ENCODE measurements at regions not wholly inside any gene's neighbourhood (a gene's known extent, or its start where the extent isn't known, plus 50 kb on each side); places are given as distances from the start of the nearest gene placed in this dataset.
"Not testable (repeated sequence)": the region's sequence is repeated elsewhere in the genome, so short reads cannot be mapped to it uniquely, and the experiment has no call there.

DNA sequence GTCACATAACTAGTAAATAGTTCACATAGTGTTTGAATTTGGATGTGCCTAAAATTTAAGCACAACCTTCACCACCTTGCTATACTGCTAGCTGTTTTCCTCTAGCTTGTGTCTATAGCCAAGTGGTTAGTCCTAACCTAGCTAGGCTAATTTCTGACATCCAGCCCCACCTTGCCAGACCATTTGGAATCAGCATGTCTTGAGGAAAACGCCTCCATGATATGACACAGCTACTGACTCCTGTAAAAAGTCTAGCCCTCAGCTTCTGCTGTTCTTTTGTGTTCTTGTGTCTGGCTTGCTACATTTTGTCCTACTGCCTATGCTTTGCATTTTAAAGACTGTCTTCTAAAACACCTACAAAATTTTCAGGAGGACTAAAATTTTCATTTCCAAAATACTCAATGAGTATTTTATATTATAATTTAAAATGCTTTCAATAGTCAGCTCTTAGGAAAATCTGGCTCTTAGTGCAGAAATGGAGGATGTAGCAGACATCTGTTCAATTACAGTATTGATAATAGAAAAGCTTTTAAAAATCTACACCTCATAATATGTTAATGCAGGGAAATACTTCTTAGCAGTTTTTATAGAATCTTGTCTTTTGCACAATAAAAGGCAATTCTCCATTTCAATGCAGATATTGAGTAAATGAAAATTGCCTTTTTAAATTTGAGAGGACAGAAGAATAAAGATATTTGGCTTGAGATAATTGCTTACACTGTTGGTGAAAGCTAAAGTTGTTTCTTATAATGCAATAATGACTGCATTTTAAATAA lies 160.8 kb upstream of the APP start:
- no peak for DNase-seq (ENCODE audit: low read depth in 4 of 4, low spot score in 3 of 4)

DNA sequence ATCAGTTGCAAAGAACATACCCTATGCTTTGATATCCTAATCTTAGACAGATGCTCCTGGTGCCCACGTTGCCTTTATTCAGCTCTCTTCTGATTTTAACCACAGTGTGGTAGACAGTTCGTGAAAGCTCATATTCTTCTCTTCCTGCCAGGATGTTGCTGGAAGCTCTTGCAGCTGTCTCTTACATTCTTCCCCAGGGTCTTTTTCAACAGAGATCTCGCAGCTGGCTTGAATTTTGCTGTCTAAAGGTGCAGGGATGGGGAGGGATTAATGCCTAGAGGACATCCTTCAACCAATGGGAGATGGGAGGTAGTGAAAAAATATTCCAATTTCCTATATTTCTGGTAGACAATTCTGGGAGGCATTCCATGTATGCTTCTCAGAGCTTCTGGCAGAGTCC lies 150.0 kb upstream of the APP start:
- DNase-seq (ENCODE audit: low read depth in 4 of 4, low spot score in 3 of 4), result no peak

GRCh38 chr21:26307640-26308039 lies 137.1 kb upstream of the APP start:
- DNase-seq (ENCODE audit: low read depth in 4 of 4, low spot score in 3 of 4), result no peak

- DNase-seq (ENCODE audit: low read depth in 4 of 4, low spot score in 3 of 4), result no peak
Observed at GRCh38 chr21:26297851-26298250, 127.3 kb upstream of the APP start.

DNA sequence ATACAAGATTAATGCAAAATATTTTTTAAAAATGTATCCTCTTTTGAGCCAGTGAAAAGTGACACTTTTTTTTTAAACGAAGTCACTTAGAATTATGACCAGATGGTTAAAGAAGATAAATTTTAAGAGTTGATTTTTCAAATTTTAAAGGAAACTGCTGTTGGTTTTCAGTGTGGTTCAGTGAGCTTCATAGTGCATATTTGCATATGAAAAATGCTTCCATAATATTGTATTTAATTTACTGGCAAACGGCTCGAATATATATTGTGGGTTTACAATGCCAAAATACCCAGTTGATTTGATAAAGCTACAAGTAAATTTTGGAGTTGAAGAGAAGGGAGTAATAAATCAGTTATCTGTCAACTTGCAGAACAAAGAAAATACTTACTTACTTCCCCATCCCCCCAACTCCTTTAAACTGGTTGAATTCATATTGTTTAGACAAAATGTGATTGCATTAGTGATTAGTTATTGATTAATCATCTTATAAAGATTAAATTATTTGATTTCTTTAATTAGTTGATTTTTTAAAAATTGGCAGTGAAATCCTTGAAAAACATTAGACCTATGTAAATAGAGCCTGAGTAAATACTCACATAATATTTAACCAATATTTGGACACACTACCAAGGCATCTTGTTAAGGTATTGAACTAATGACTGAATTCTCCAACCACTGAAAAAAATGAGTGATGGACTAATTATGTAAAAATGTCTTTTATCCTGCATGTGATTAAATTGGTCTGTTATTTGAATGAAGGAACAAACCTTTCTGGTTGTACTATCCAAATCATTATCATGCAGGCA lies 122.8 kb upstream of the APP start:
- no peak for DNase-seq (ENCODE audit: low read depth in 4 of 4, low spot score in 3 of 4)

GRCh38 chr21:26288026-26288425 lies 117.5 kb upstream of the APP start:
- no peak for DNase-seq (ENCODE audit: low read depth in 4 of 4, low spot score in 3 of 4)

- DNase-seq (ENCODE audit: low read depth in 4 of 4, low spot score in 3 of 4), result no peak
Observed at GRCh38 chr21:26284531-26284930, 114.0 kb upstream of the APP start.

GRCh38 chr21:26282058-26282457 lies 111.5 kb upstream of the APP start:
- no peak for DNase-seq (ENCODE audit: low read depth in 4 of 4, low spot score in 3 of 4)

DNA sequence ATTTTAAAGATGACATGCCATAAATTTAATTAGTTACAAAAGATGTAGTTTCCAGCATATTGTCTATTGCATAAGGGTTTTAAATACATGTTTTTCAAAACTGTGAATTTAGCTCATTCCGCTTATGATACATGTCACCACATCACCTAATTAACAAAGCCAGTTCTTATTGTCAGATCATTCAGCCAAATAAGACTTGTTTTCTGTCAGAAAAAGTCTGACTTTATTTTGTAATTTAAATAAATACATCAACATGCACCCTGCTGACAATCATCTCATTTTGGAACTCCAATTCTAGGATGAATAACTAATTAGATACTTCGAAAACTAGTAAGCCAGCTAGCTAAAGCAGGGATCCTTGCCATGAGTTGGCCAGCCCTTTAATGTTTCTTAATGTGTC lies 110.9 kb upstream of the APP start:
- no peak for DNase-seq (ENCODE audit: low read depth in 4 of 4, low spot score in 3 of 4)

- DNase-seq (ENCODE audit: low read depth in 4 of 4, low spot score in 3 of 4), result peak in 2 of 4 donors; percentile 1 to 19
Observed at GRCh38 chr21:26280775-26281174, 110.2 kb upstream of the APP start.

DNA sequence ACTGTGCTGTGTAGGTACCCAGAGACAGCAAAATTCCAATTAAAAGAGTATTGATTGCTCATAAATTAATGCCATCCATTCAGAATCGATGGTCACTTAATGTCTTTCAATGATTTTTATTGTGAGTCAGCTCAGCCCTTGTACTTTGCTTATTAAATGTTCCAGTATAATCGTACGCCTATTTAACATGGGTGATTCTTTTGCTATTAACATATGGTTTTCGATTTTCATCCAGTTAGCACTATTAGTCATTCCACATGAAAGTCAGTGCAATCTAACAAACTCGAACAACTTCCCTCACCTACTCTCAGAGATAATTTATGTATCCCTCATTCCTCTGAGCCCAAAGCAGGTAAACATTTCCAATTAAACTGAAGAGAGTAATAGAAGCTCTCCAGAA lies 109.6 kb upstream of the APP start:
- no peak for DNase-seq (ENCODE audit: low read depth in 4 of 4, low spot score in 3 of 4)

DNA sequence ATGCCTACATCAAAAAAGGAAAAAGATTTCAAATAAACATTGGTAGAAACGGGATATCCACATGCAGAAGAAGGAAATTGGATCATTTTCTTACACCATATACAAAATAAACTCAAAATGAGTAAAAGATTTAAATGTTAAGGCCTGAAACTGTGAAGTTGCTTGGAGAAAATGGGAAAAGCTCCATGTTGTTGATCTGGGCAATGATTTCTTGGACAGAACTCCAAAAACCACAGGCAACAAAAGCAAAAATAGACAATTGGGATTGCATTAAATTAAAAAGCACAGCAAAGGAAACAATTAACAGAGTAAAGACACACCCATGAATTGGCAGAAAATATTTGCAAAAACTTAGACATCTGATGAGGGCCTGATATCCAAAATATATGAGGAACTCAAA lies 105.2 kb upstream of the APP start:
- no peak for DNase-seq (ENCODE audit: low read depth in 4 of 4, low spot score in 3 of 4)

- DNase-seq (ENCODE audit: low read depth in 4 of 4, low spot score in 3 of 4), result peak in 1 of 4 donors; percentile 1
Observed at GRCh38 chr21:26273686-26274313, 103.2 kb upstream of the APP start.

DNA sequence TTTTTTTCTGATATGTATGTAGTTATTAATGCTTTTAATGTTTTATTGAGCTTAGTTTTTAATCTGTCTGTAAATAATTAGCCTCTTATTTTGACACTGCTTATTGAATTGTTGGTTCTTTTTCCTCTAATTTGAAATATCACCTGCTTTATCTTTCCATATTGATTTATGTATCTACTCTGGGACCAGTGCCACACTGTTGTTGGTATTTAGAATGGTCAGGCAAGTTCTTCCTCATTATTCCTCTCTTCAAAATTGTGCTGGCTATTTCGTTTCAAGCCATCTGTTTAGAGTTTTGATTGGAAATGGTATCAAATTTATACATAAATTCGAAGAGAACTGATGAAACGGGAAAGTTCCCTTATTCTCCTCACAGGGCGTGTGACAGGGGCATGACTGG lies 96.8 kb upstream of the APP start:
- no peak for DNase-seq (ENCODE audit: low read depth in 4 of 4, low spot score in 3 of 4)

- DNase-seq (ENCODE audit: low read depth in 4 of 4, low spot score in 3 of 4), result no peak
Observed at GRCh38 chr21:26246073-26246472, 75.5 kb upstream of the APP start.

- no peak for DNase-seq (ENCODE audit: low read depth in 4 of 4, low spot score in 3 of 4)
Observed at GRCh38 chr21:26245428-26245827, 74.9 kb upstream of the APP start.

- no peak for DNase-seq (ENCODE audit: low read depth in 4 of 4, low spot score in 3 of 4)
Observed at GRCh38 chr21:26238646-26239045, 68.1 kb upstream of the APP start.

GRCh38 chr21:26236281-26236680 lies 65.7 kb upstream of the APP start:
- no peak for DNase-seq (ENCODE audit: low read depth in 4 of 4, low spot score in 3 of 4)

DNA sequence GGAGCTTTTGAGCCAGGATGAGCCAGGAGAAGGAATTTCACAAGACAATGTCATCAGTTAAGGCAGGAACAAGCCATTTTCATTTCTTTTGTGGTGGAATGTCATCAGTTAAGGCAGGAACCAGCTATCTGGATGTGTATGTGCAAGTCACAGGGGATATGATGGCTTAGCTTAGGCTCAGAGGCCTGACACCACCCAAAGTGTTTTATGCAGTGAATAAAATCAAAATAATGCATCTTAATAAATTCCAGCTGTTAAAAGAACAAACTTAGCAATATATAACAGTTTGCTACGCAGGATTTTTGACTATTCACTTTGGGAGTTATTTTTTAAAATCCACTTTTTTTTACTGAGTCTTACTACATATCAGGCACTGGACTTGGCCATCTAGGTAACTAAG lies 62.7 kb upstream of the APP start:
- DNase-seq (ENCODE audit: low read depth in 4 of 4, low spot score in 3 of 4), result not testable (repeated sequence)

GRCh38 chr21:26232491-26232890 lies 61.9 kb upstream of the APP start:
- DNase-seq (ENCODE audit: low read depth in 4 of 4, low spot score in 3 of 4), result not testable (repeated sequence)

DNA sequence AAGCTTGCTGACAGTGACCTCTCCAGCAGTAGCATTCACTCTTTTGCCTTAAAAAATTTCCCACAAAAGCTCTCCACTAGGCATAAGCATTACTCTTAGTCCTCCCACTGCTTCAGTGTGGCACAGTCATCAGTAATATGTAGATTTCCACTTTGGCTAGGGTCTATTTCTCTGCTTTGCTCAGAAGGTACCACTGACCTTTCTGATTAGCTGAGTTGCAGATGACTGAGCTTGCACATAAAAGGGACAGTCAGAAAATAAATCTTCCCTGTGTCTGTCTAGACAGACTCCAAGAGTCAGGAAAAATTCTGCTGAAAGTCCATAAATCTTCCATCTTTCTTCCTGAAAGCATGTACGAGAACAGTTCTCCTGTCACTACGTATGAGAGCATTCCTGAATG lies 56.6 kb upstream of the APP start:
- no peak for DNase-seq (ENCODE audit: low read depth in 4 of 4, low spot score in 3 of 4)

DNA sequence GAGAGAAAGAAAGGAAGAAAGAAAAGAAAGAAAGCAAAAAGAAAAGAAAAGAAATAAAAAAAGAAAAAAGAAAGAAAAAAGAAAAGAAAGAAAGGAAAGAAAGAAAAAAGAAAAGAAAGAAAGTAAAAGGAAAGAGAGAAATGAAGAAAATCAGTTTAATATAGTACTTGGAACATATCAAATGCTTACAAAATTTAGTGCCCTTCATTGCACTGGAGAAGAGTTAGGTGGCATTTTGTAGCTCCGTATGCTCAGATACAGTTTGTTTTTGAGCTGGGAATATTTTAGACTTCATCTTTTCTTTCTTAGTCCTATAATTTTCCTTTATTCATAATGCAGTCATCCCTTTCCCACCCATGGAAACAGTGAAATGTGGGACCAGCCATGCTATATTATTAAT lies 56.2 kb upstream of the APP start:
- DNase-seq (ENCODE audit: low read depth in 4 of 4, low spot score in 3 of 4), result no peak
